ENCODE measurements at regions not wholly inside any gene's neighbourhood (a gene's known extent, or its start where the extent isn't known, plus 50 kb on each side); places are given as distances from the start of the nearest gene placed in this dataset.
"Not testable (repeated sequence)": the region's sequence is repeated elsewhere in the genome, so short reads cannot be mapped to it uniquely, and the experiment has no call there.

DNA sequence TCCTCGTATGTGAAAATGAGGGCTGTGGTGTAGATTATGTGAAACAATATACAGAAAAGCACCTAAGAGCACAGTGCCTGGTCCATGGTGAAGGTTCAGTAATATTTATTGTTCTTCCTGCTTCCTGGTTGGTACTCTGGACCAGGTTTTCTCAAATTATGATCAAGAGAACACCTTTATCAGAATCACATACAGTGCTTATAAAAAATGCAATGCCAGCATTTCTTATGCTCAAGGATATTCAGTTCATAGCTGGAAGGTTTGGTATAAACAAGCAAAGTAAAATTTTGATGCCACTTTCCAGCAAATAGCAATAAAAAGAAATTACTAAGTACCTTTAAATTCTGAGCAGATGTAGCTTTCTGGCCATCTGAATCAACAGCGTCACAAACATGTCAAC, 1412.4 kb downstream of the RPA4 start:
- no peaks in the 10 kb centered on the region for H4K20me1 ChIP-seq (ENCODE audit: low read length)
- H3K79me2 ChIP-seq (ENCODE audit: low read length): no peaks in the 10 kb centered on the region
- H3K9ac ChIP-seq (ENCODE audit: low read length): no peak overlapping the region
- intact Hi-C loops (cut with micrococcal nuclease): no loop called here
- ChIA-PET POLR2A (ENCODE audit: unreplicated experiment) (no interaction called here), CTCF (no interaction called here)
- H3K4me3 ChIP-seq (ENCODE audit: low read length): no peak overlapping the region
- H3K9me2 ChIP-seq (replicated peaks; ENCODE audit: low read length): no peaks in the 10 kb centered on the region
- H3K4me1 ChIP-seq (ENCODE audit: insufficient read depth, low read length): no peaks in the 10 kb centered on the region
- BruUV-seq (replicated peaks): no TSS peak
- no peak overlapping the region for H2AFZ ChIP-seq (ENCODE audit: low read length)
- no peak for DNase-seq
- H3K4me2 ChIP-seq (ENCODE audit: low read length): no peak overlapping the region
- no peaks in the 10 kb centered on the region for H3K36me3 ChIP-seq (ENCODE audit: low read depth, low read length)
- no peak overlapping the region for H3K27ac ChIP-seq (ENCODE audit: low read length)
- ATAC-seq: no peak
- H3F3A ChIP-seq (ENCODE audit: low read length, unreplicated experiment): no peaks in the 10 kb centered on the region
- no peaks in the 10 kb centered on the region for H3K9me3 ChIP-seq (ENCODE audit: low read length)
- no peaks in the 10 kb centered on the region for H3K27me3 ChIP-seq (ENCODE audit: low read length)
- TF ChIP-seq EZH2phosphoT487 (IDR thresholded peaks at IDR 0.05; ENCODE audit: borderline replicate concordance, low read length): no peak
- TF ChIP-seq, protein P1, sequence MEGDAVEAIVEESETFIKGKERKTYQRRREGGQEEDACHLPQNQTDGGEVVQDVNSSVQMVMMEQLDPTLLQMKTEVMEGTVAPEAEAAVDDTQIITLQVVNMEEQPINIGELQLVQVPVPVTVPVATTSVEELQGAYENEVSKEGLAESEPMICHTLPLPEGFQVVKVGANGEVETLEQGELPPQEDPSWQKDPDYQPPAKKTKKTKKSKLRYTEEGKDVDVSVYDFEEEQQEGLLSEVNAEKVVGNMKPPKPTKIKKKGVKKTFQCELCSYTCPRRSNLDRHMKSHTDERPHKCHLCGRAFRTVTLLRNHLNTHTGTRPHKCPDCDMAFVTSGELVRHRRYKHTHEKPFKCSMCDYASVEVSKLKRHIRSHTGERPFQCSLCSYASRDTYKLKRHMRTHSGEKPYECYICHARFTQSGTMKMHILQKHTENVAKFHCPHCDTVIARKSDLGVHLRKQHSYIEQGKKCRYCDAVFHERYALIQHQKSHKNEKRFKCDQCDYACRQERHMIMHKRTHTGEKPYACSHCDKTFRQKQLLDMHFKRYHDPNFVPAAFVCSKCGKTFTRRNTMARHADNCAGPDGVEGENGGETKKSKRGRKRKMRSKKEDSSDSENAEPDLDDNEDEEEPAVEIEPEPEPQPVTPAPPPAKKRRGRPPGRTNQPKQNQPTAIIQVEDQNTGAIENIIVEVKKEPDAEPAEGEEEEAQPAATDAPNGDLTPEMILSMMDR (conservative IDR thresholded peaks at IDR 0.05; ENCODE audit: low read depth, low read length): no peak
- TF ChIP-seq EZH2 (IDR thresholded peaks at IDR 0.05; ENCODE audit: low read length, unreplicated experiment): no peak

DNA sequence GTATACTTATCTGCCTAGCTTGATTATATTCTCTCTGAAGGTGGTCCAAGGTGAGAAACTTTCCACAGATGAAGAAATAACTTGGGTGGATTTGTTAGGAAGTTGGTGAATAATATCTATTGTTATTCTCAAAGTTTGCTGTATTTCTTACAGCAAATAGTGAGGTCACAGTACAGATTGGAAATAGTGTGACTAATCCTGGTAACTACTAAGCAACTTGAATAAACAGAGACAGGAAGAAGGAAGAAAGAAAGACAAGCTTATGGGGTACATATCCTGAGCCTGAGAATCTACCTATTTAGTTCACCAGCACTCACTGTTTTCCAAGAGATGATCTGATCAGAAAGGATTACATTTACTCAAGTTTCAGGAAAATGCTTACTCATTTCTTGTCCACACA, 1416.1 kb downstream of the RPA4 start:
- Histone ChIP-seq H3K9me3 (ENCODE audit: low read length) (no peaks in the 10 kb centered on the region), H3F3A (ENCODE audit: low read length, unreplicated experiment) (no peaks in the 10 kb centered on the region), H2AFZ (ENCODE audit: low read length) (no peak overlapping the region), H3K4me3 (ENCODE audit: low read length) (no peak overlapping the region), H3K9me2 (replicated peaks; ENCODE audit: low read length) (no peaks in the 10 kb centered on the region), H3K27me3 (ENCODE audit: low read length) (no peaks in the 10 kb centered on the region), H3K9ac (ENCODE audit: low read length) (no peak overlapping the region), H3K27ac (ENCODE audit: low read length) (peak overlapping the region; percentile 34), H3K79me2 (ENCODE audit: low read length) (no peaks in the 10 kb centered on the region), H3K4me1 (ENCODE audit: insufficient read depth, low read length) (no peaks in the 10 kb centered on the region), H4K20me1 (ENCODE audit: low read length) (no peaks in the 10 kb centered on the region), H3K36me3 (ENCODE audit: low read depth, low read length) (no peaks in the 10 kb centered on the region), H3K4me2 (ENCODE audit: low read length) (no peak overlapping the region)
- intact Hi-C loops (cut with micrococcal nuclease): no loop called here
- DNase-seq (peak; percentile 33), ATAC-seq (no peak)
- POLR2A ChIA-PET (ENCODE audit: unreplicated experiment): no interaction called here
- CTCF ChIA-PET: no interaction called here
- TF ChIP-seq EZH2phosphoT487 (IDR thresholded peaks at IDR 0.05; ENCODE audit: borderline replicate concordance, low read length): no peak
- TF ChIP-seq, protein P1 (conservative IDR thresholded peaks at IDR 0.05; ENCODE audit: low read depth, low read length): no peak
- no peak for TF ChIP-seq EZH2 (IDR thresholded peaks at IDR 0.05; ENCODE audit: low read length, unreplicated experiment)
- no TSS peak for BruUV-seq (replicated peaks)

DNA sequence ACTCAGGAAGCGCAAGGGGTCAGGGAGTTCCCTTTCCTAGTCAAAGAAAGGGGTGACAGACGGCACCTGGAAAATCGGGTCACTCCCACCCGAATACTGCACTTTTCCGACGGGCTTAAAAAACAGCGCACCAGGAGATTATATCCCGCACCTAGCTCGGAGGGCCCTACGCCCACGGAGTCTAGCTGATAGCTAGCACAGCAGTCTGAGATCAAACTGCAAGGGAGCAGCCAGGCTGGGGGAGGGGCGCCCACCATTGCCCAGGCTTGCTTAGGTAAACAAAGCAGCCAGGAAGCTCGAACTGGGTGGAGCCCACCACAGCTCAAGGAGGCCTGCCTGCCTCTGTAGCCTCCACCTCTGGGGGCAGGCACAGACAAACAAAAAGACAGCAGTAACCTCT, 1416.8 kb downstream of the RPA4 start:
- H2AFZ ChIP-seq (ENCODE audit: low read length); BruUV-seq (replicated peaks): not testable (repeated sequence)

More for the DNA sequence above, 1416.8 kb downstream of the RPA4 start:
- H3K9me3 ChIP-seq (ENCODE audit: low read length); H3K79me2 ChIP-seq (ENCODE audit: low read length); H3K4me1 ChIP-seq (ENCODE audit: insufficient read depth, low read length); POLR2A ChIA-PET (ENCODE audit: unreplicated experiment); H3K36me3 ChIP-seq (ENCODE audit: low read depth, low read length); H3K9me2 ChIP-seq (replicated peaks; ENCODE audit: low read length); H3F3A ChIP-seq (ENCODE audit: low read length, unreplicated experiment); H3K27ac ChIP-seq (ENCODE audit: low read length); H4K20me1 ChIP-seq (ENCODE audit: low read length); ATAC-seq; CTCF ChIA-PET; H3K27me3 ChIP-seq (ENCODE audit: low read length); H3K4me3 ChIP-seq (ENCODE audit: low read length); DNase-seq; intact Hi-C loops (cut with micrococcal nuclease); H3K9ac ChIP-seq (ENCODE audit: low read length); H3K4me2 ChIP-seq (ENCODE audit: low read length): not testable (repeated sequence)
